Endothelial cell of umbilical vein (primary cell): ENCODE measurements at regions not wholly inside any gene's neighbourhood (a gene's known extent, or its start where the extent isn't known, plus 50 kb on each side); places are given as distances from the start of the nearest gene placed in this dataset.
"Not testable (repeated sequence)": the region's sequence is repeated elsewhere in the genome, so short reads cannot be mapped to it uniquely, and the experiment has no call there.

ENCODE experiments used
- BruUV-seq: library from RNA; stranded (reverse); fragments of 400-500 nt; replicated peaks from 2 replicates; lab custom pipeline; 2021; lab: Mats Ljungman, UMichigan
- CTCF ChIA-PET: fragments of 300-600, 350-600 bp; sonication (Branson Sonifier 250); formaldehyde crosslinking; loops from one replicate; lab custom pipeline; 2021; ENCODE audit warnings: antibody characterized with exemption, inconsistent platforms; lab: Charles Lee
- POLR2A ChIA-PET: fragments of 300-600, 350-600 bp; sonication (Branson Sonifier 250); formaldehyde crosslinking; loops from one replicate; lab custom pipeline; 2021; ENCODE audit warnings: antibody characterized with exemption, inconsistent platforms; lab: Charles Lee
- DNase-seq: peaks from one replicate; pipeline ENCODE4 v3.0.0-alpha.2; 2011; ENCODE audit warnings: low read depth, low spot score
- FAIRE-seq: peaks from 2 replicates; lab custom pipeline; 2011; peaks lifted over from hg19 to GRCh38; lab: Jason Lieb, UNC
- H2AFZ ChIP-seq: 2 replicates; pipeline ENCODE4 v1.6.0; 2012; ENCODE audit warnings: low read depth, low read length, control low read depth, inconsistent platforms
- H3K27ac ChIP-seq: 2 replicates; pipeline ENCODE4 v1.5.1; 2011; ENCODE audit warnings: low read depth, mild to moderate bottlenecking, control low read depth, low read length, moderate library complexity; ENCODE audit not compliant: insufficient read depth
- H3K27me3 ChIP-seq, 2 experiments: 2 replicates each; pipeline versions ENCODE4 v1.6.0 to v1.6.1; 2011; ENCODE audit warnings: low read length in 2 of 2, mixed read lengths in 1 of 2; ENCODE audit not compliant: control insufficient read depth in 2 of 2, insufficient read depth in 2 of 2
- H3K36me3 ChIP-seq, 2 experiments: 2 replicates in 1 of 2; 3 replicates in 1 of 2; pipeline ENCODE4 v1.5.1; 2011; ENCODE audit warnings: low read length in 2 of 2, mild to moderate bottlenecking in 1 of 2, moderate library complexity in 1 of 2; ENCODE audit not compliant: control insufficient read depth in 2 of 2, insufficient read depth in 2 of 2; ENCODE audit errors: extremely low read depth in 1 of 2
- H3K4me1 ChIP-seq: 3 replicates; pipeline ENCODE4 v1.5.1; 2011; ENCODE audit warnings: mild to moderate bottlenecking, low read length; ENCODE audit not compliant: control insufficient read depth, insufficient read depth; ENCODE audit errors: extremely low read depth
- H3K4me2 ChIP-seq: 2 replicates; pipeline ENCODE4 v1.6.1; 2011; ENCODE audit warnings: low read length, control low read depth, mixed read lengths; ENCODE audit not compliant: insufficient read depth
- H3K4me3 ChIP-seq, 3 experiments: fragments of 200-600 bp in 1 of 3; sonication (generic), shearing (Covaris generic) in 1 of 3; replicated peaks in 1 of 3; 2 replicates each; pipeline ENCODE4 v1.5.1; 2011 to 2016; ENCODE audit warnings: control low read depth in 3 of 3, low read length in 3 of 3, mild to moderate bottlenecking in 2 of 3, inconsistent platforms in 1 of 3, low read depth in 1 of 3, moderate library complexity in 1 of 3; ENCODE audit not compliant: insufficient read depth in 1 of 3
- H3K79me2 ChIP-seq: 2 replicates; pipeline ENCODE4 v1.6.0; 2012; ENCODE audit warnings: low read length, inconsistent platforms; ENCODE audit not compliant: control insufficient read depth, insufficient read depth
- H3K9ac ChIP-seq: replicated peaks from 2 replicates; pipeline ENCODE3; 2011; ENCODE audit warnings: low read length, control low read depth; ENCODE audit not compliant: insufficient read depth; ENCODE audit errors: extremely low read depth
- H3K9me1 ChIP-seq: replicated peaks from 3 replicates; pipeline ENCODE4 v1.6.0; 2011; ENCODE audit warnings: mild to moderate bottlenecking, low read length; ENCODE audit not compliant: control insufficient read depth, insufficient read depth; ENCODE audit errors: extremely low read depth
- H3K9me3 ChIP-seq: replicated peaks from 2 replicates; pipeline ENCODE4 v1.5.1; 2012; ENCODE audit warnings: low read length, inconsistent platforms; ENCODE audit not compliant: control insufficient read depth, insufficient read depth
- H4K20me1 ChIP-seq: replicated peaks from 2 replicates; pipeline ENCODE3; 2011; ENCODE audit warnings: mild to moderate bottlenecking, low read length; ENCODE audit not compliant: control insufficient read depth, insufficient read depth; ENCODE audit errors: extremely low read depth
- FOS ChIP-seq: IDR thresholded peaks from 2 replicates; pipeline ENCODE4 v1.6.1; 2011; ENCODE audit warnings: mild to moderate bottlenecking, low read length, moderate library complexity, borderline replicate concordance; ENCODE audit not compliant: insufficient read depth
- GATA2 ChIP-seq: IDR thresholded peaks from 2 replicates; pipeline ENCODE4 v1.7.0; 2011; ENCODE audit warnings: low read depth, mild to moderate bottlenecking, moderate library complexity, mixed read lengths, low read length; ENCODE audit not compliant: insufficient read length, insufficient read depth
- JUN ChIP-seq: IDR thresholded peaks from 2 replicates; pipeline ENCODE4 v1.6.1; 2011; ENCODE audit warnings: borderline replicate concordance, low read depth; ENCODE audit not compliant: insufficient read length, insufficient read depth
- MYC ChIP-seq: IDR thresholded peaks from one replicate; pipeline ENCODE4 v1.6.1; 2011; ENCODE audit warnings: mild to moderate bottlenecking, low read depth, low read length
- POLR2A ChIP-seq: IDR thresholded peaks from 2 replicates; pipeline ENCODE4 v1.6.1; 2012; ENCODE audit warnings: low read depth, mild to moderate bottlenecking, control low read depth, low read length
- POLR2AphosphoS5 ChIP-seq: IDR thresholded peaks from 2 replicates; pipeline ENCODE4 v1.6.1; 2012; ENCODE audit warnings: low read depth, mild to moderate bottlenecking, control low read depth, low read length, moderate library complexity; ENCODE audit not compliant: insufficient read depth
- dilution Hi-C: fragments of 300-500 bp; cut with MboI; formaldehyde crosslinking; loops from one replicate; pipeline ENCODE4 v1.15.0; 2019; ENCODE audit warnings: low sequenced_read_pairs; ENCODE audit not compliant: extremely low pct_ligation_motif_present
- intact Hi-C: fragments of 100-400 bp; cut with micrococcal nuclease; formaldehyde crosslinking; loops from one replicate; pipeline ENCODE4 v1.10.0; 2022
- TF ChIP-seq, protein P1 (sequence below), 2 donors: IDR thresholded peaks; 1 replicate in 1 of 2; 2 replicates in 1 of 2; pipeline ENCODE4 v1.5.1; 2011; ENCODE audit warnings: low read length in 2 of 2, mild to moderate bottlenecking in 2 of 2, moderate library complexity in 2 of 2, control low read depth in 1 of 2, inconsistent platforms in 1 of 2, low read depth in 1 of 2; ENCODE audit not compliant: insufficient read depth in 1 of 2; ENCODE audit errors: extremely low read depth in 1 of 2

DNA sequence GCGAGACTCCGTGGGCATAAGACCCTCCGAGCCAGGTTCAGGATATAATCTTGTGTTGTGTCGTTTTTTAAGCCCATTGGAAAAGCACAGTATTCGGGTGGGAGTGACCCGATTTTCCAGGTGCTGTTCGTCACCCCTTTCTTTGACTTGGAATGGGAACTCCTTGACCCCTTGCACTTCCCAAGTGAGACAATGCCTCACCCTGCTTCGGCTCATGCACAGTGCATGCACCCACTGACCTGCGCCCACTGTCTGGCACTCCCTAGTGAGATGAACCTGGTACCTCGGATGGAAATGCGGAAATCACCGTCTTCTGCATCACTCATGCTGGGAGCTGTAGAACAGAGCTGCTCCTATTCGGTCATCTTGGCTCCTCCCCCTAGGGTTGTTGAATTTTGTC, 307.7 kb upstream of the DEFB115 start:
- no peak for TF ChIP-seq MYC
- TF ChIP-seq POLR2A: no peak
- no peak for TF ChIP-seq GATA2
- no peak for TF ChIP-seq POLR2AphosphoS5
- TF ChIP-seq FOS: no peak
- TF ChIP-seq JUN: no peak
- TF ChIP-seq, protein P1, sequence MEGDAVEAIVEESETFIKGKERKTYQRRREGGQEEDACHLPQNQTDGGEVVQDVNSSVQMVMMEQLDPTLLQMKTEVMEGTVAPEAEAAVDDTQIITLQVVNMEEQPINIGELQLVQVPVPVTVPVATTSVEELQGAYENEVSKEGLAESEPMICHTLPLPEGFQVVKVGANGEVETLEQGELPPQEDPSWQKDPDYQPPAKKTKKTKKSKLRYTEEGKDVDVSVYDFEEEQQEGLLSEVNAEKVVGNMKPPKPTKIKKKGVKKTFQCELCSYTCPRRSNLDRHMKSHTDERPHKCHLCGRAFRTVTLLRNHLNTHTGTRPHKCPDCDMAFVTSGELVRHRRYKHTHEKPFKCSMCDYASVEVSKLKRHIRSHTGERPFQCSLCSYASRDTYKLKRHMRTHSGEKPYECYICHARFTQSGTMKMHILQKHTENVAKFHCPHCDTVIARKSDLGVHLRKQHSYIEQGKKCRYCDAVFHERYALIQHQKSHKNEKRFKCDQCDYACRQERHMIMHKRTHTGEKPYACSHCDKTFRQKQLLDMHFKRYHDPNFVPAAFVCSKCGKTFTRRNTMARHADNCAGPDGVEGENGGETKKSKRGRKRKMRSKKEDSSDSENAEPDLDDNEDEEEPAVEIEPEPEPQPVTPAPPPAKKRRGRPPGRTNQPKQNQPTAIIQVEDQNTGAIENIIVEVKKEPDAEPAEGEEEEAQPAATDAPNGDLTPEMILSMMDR (IDR thresholded peaks at IDR 0.05; ENCODE audit: extremely low read depth in 1 of 2, insufficient read depth in 1 of 2, low read depth in 1 of 2, low read length in 2 of 2): no peak
- Histone ChIP-seq H3K4me1 (no peaks in the 10 kb centered on the region), H4K20me1 (no peaks in the 10 kb centered on the region), H3K4me2 (no peak overlapping the region), H3K9ac (no peak overlapping the region), H2AFZ (no peak overlapping the region), H3K27me3 (no peaks in the 10 kb centered on the region), H3K27ac (no peak overlapping the region), H3K9me3 (no peaks in the 10 kb centered on the region), H3K9me1 (no peaks in the 10 kb centered on the region), H3K79me2 (no peaks in the 10 kb centered on the region), H3K36me3 (no peaks in the 10 kb centered on the region), H3K4me3 (no peak overlapping the region)
- no peak for DNase-seq
- intact Hi-C loops (no loop called here), dilution Hi-C loops (no loop called here)
- POLR2A ChIA-PET: no interaction called here
- BruUV-seq: no TSS peak
- CTCF ChIA-PET: no interaction called here
- FAIRE-seq: no peak

DNA sequence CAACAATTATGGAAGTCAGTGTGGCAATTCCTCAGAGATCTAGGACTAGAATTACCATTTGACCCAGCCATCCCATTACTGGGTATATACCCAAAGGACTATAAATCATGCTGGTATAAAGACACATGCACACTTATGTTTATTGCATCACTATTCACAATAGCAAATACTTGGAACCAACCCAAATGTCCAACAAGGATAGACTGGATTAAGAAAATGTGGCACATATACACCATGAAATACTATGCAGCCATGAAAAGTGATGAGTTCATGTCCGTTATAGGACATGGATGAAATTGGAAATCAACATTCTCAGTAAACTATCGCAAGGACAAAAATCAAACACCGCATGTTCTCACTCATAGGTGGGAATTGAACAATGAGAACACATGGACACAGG, 306.4 kb upstream of the DEFB115 start:
- H3K4me2 ChIP-seq, dilution Hi-C loops, H3K27me3 ChIP-seq, H3K9ac ChIP-seq, H3K36me3 ChIP-seq, BruUV-seq, intact Hi-C loops, H3K9me1 ChIP-seq, H3K4me3 ChIP-seq, DNase-seq, H3K9me3 ChIP-seq, H4K20me1 ChIP-seq, H3K79me2 ChIP-seq, CTCF ChIA-PET, H3K4me1 ChIP-seq, H2AFZ ChIP-seq, H3K27ac ChIP-seq, FAIRE-seq, POLR2A ChIA-PET: not testable (repeated sequence)

DNA sequence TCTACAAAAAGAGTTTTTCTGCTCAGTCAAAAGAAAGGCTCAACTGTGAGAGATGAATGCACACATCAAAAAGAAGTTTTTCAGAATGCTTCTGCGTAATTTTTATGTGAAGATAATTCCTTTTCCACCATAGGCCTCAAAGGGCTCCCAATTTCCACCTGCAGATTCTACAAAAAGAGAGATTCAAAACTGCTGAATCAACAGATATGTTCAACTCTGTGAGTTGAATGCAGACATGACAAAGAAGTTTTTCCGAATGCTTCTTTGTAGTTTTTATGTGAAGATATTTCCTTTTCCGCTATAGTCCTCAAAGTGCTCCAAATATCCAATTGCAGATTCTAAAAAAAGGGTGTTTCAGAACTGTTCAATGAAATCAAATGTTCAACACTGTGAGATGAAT, 300.8 kb upstream of the DEFB115 start:
- H3K9me3 ChIP-seq, H3K79me2 ChIP-seq, H3K4me1 ChIP-seq, intact Hi-C loops, H2AFZ ChIP-seq, H3K9me1 ChIP-seq, DNase-seq, H3K27me3 ChIP-seq, H3K9ac ChIP-seq, H3K4me2 ChIP-seq, POLR2A ChIA-PET, FAIRE-seq, H3K36me3 ChIP-seq, dilution Hi-C loops, H4K20me1 ChIP-seq, BruUV-seq, H3K4me3 ChIP-seq, H3K27ac ChIP-seq, CTCF ChIA-PET: not testable (repeated sequence)
